Osteoblast (primary cell): ENCODE measurements at regions not wholly inside any gene's neighbourhood (a gene's known extent, or its start where the extent isn't known, plus 50 kb on each side); places are given as distances from the start of the nearest gene placed in this dataset. TPM values are rescaled to one million over a fixed set of nuclear protein-coding genes. Genes with fewer than 3 reads are reported as not detected.
"Not testable (repeated sequence)": the region's sequence is repeated elsewhere in the genome, so short reads cannot be mapped to it uniquely, and the experiment has no call there.

Experiments used
- DNase-seq: peaks from one replicate; pipeline ENCODE4 v3.0.0; 2011; ENCODE audit warnings: low spot score, mixed read lengths; ENCODE audit not compliant: insufficient read length; ENCODE audit errors: missing footprints
- H2AFZ ChIP-seq: 2 replicates; pipeline ENCODE4 v1.6.0; 2011; ENCODE audit warnings: mild to moderate bottlenecking, low read length
- H3K27ac ChIP-seq: 2 replicates; pipeline ENCODE4 v1.5.1; 2011; ENCODE audit warnings: mild to moderate bottlenecking, low read depth, low read length, moderate library complexity
- H3K27me3 ChIP-seq: 2 replicates; pipeline ENCODE4 v1.6.0; 2012; ENCODE audit warnings: mild to moderate bottlenecking, control low read depth, inconsistent platforms, low read length, moderate library complexity; ENCODE audit not compliant: insufficient read depth
- H3K36me3 ChIP-seq: 2 replicates; pipeline ENCODE4 v1.5.1; 2011; ENCODE audit warnings: mild to moderate bottlenecking, low read length, control low read depth, moderate library complexity; ENCODE audit not compliant: insufficient read depth
- H3K4me1 ChIP-seq: 2 replicates; pipeline ENCODE4 v1.5.1; 2011; ENCODE audit warnings: mild to moderate bottlenecking, low read length, control low read depth, moderate library complexity; ENCODE audit not compliant: insufficient read depth
- H3K4me2 ChIP-seq: 2 replicates; pipeline ENCODE4 v1.6.0; 2011; ENCODE audit warnings: mild to moderate bottlenecking, low read length; ENCODE audit not compliant: insufficient read depth
- H3K4me3 ChIP-seq: fragments of 200-600 bp; sonication (generic); 3 replicates; pipeline ENCODE4 v1.5.1; 2012; ENCODE audit warnings: mild to moderate bottlenecking, low read length, inconsistent platforms; ENCODE audit not compliant: insufficient read depth
- H3K79me2 ChIP-seq: 2 replicates; pipeline ENCODE4 v1.6.0; 2012; ENCODE audit warnings: mild to moderate bottlenecking, low read length, control low read depth, inconsistent platforms; ENCODE audit not compliant: insufficient read depth
- H3K9me3 ChIP-seq: 2 replicates; pipeline ENCODE4 v1.5.1; 2011; ENCODE audit warnings: low read depth, low read length, control low read depth
- H4K20me1 ChIP-seq: 2 replicates; pipeline ENCODE4 v1.6.0; 2012; ENCODE audit warnings: mild to moderate bottlenecking, low read length, control low read depth; ENCODE audit not compliant: insufficient read depth
- CTCF ChIP-seq: IDR thresholded peaks from 2 replicates; pipeline ENCODE4 v1.5.1; 2011; ENCODE audit warnings: mild to moderate bottlenecking, low read depth, low read length, moderate library complexity; ENCODE audit errors: extremely low read depth
- small RNA-seq: library from RNA; depleted of rRNA; stranded (forward); fragments of <200 nt; gene quantifications from one replicate; pipeline ENCODE3, GENCODE V24; 2012

- peak; percentile 57 for TF ChIP-seq CTCF
- not testable (repeated sequence) for H3K4me3 ChIP-seq, H3K4me1 ChIP-seq, H3K79me2 ChIP-seq, DNase-seq, H3K27ac ChIP-seq, H3K36me3 ChIP-seq, H3K9me3 ChIP-seq, H3K4me2 ChIP-seq, H3K27me3 ChIP-seq, H4K20me1 ChIP-seq
- peak overlapping the region; percentile 40 for H2AFZ ChIP-seq
Observed at GRCh38 chr12:91243177-91243576, 60.6 kb upstream of the DCN start.

GRCh38 chr12:91241756-91242155 lies 59.1 kb upstream of the DCN start:
- no peak for TF ChIP-seq CTCF
- Histone ChIP-seq H4K20me1 (no peaks in the 10 kb centered on the region), H3K79me2 (no peaks in the 10 kb centered on the region), H3K9me3 (no peaks in the 10 kb centered on the region), H3K27me3 (no peaks in the 10 kb centered on the region), H3K4me3 (no peak overlapping the region), H2AFZ (peak overlapping the region; percentile 58), H3K4me1 (no peaks in the 10 kb centered on the region), H3K4me2 (no peak overlapping the region), H3K36me3 (no peaks in the 10 kb centered on the region), H3K27ac (no peak overlapping the region)
- DNase-seq, result no peak

DNA sequence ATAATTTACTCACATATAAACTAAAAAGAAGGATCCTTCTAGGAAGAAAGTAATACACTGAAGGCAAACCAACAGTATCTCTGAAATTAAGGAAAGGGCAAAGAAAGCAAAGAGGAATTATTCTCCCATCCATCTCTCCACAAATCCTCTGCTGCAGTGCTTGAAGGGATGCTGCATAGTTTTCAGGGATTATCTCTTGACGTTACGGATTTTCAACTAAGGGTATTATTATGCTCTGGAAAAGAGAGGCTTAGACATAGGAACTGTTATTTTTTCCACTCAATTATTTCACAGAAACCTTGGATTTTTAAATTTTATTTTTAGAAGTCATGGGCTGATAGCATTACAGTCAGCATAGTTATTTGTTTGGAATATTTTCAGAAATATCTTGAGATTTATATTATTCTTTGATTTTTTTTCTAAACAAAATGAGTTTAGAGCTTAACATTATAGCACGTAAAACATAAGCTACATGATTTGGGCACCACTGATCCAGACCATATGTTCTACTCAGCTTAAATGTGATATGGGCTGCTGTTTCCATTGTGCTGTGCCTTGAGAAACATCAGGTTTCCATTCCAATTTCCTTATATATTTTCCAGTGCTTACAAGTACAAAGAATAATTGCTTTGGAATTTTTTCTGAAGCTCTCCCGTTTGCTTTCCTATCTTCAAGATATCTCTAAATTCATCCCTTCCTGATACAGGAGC lies 57.9 kb upstream of the DCN start:
- no peaks in the 10 kb centered on the region for H3K4me1 ChIP-seq
- DNase-seq, result no peak
- no peak overlapping the region for H2AFZ ChIP-seq
- no peaks in the 10 kb centered on the region for H3K27me3 ChIP-seq
- no peaks in the 10 kb centered on the region for H3K9me3 ChIP-seq
- no peak overlapping the region for H3K4me2 ChIP-seq
- no peaks in the 10 kb centered on the region for H3K79me2 ChIP-seq
- no peak overlapping the region for H3K27ac ChIP-seq
- H3K36me3 ChIP-seq, result no peaks in the 10 kb centered on the region
- no peak overlapping the region for H3K4me3 ChIP-seq
- TF ChIP-seq CTCF, result no peak
- no peaks in the 10 kb centered on the region for H4K20me1 ChIP-seq

DNA sequence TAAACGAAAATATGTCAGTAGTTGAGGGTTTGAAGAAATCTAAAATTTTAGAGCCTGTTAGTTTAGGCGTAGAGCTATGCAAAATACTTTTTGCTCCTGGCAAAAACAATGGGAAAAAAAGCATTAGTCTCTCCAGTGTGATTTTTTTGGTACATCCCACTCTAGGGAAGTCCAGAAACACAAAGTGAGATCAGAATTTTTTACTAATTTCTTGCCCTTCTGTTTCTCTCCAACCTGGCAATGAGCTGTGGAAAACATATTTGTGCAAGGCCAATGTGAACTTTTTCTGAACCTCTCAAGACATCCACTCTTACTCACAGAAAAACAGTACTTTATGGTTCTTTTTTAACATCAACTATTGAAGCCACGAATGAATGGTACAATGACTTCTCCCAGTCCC lies 56.9 kb upstream of the DCN start:
- H3K27me3 ChIP-seq, result no peaks in the 10 kb centered on the region
- no peak overlapping the region for H3K4me3 ChIP-seq
- no peak overlapping the region for H3K4me2 ChIP-seq
- no peak for DNase-seq
- H3K27ac ChIP-seq, result no peak overlapping the region
- TF ChIP-seq CTCF, result no peak
- H3K9me3 ChIP-seq, result no peaks in the 10 kb centered on the region
- H3K79me2 ChIP-seq, result no peaks in the 10 kb centered on the region
- peak overlapping the region; percentile 54 for H2AFZ ChIP-seq
- H3K4me1 ChIP-seq, result no peaks in the 10 kb centered on the region
- no peaks in the 10 kb centered on the region for H3K36me3 ChIP-seq
- no peaks in the 10 kb centered on the region for H4K20me1 ChIP-seq

Small RNAs in the stretch of these regions (small RNA-seq; reads per million reads assigned to genes)
- gene AC090049.2, result not detected
- gene RF02110, result not detected
